ENCODE measurements at regions not wholly inside any gene's neighbourhood (a gene's known extent, or its start where the extent isn't known, plus 50 kb on each side); places are given as distances from the start of the nearest gene placed in this dataset.

- no peak for TF ChIP-seq CTCF (IDR thresholded peaks at IDR 0.05)
- no peak for TF ChIP-seq POLR2A (IDR thresholded peaks at IDR 0.05)
Observed at GRCh38 chr2:67142741-67143140, 254.4 kb upstream of the ETAA1 start.

Data from esophagus squamous epithelium (tissue), 4 donors.